HG03439 (cell line): ENCODE measurements at regions not wholly inside any gene's neighbourhood (a gene's known extent, or its start where the extent isn't known, plus 50 kb on each side); places are given as distances from the start of the nearest gene placed in this dataset.

Experiments
- ATAC-seq: cut with Tn5 transposase; IDR thresholded peaks from one replicate; pipeline ENCODE4 v1.9.1; 2021; ENCODE audit warnings: mild to moderate bottlenecking, moderate library complexity; ENCODE audit not compliant: unreplicated experiment

- no peak for ATAC-seq
Measured at GRCh38 chr3:27593173-27593572, 109.0 kb upstream of the SLC4A7 start.

DNA sequence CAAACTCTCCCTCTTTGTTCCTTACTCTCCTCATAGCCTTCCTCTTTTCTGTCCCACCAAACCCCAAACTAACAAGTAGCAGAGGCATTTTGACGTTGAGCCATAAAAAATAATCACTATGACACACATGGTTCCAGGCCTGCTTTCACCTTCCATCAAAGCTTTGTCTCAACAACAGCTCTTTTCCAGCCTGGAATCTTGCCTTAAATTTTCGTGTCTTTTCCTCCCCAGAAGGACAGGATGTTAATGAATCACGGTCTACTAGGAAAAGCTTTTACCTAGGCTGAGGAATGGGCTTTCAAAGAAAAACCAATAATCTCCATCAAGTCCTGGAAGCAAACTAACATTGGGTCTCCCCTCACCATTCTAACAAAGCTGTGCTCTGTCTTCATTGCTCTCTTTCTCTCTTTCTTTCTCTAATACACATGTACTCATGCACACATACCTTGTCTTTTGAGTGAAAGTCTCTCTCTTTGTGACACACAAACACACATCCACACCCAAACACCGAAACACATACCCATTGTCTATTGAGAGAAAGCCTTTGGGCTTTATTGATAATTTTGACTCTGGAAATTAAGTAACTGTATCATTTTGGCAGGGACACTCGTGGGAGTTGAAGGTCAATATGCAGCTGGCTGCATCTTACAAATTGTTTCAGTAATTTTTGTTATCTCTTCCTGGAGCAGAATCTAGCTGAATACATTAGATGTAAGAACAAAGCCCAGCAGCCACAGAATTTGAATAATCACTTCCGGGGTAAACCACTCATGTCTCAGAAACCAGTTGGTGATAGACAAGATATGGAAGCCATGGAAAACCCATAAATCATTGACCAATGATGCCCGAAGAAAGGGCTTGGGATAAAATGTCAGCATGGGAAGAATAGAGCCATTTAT lies 107.4 kb upstream of the SLC4A7 start:
- ATAC-seq, result no peak

GRCh38 chr3:27590437-27591298 lies 106.5 kb upstream of the SLC4A7 start:
- ATAC-seq, result no peak

DNA sequence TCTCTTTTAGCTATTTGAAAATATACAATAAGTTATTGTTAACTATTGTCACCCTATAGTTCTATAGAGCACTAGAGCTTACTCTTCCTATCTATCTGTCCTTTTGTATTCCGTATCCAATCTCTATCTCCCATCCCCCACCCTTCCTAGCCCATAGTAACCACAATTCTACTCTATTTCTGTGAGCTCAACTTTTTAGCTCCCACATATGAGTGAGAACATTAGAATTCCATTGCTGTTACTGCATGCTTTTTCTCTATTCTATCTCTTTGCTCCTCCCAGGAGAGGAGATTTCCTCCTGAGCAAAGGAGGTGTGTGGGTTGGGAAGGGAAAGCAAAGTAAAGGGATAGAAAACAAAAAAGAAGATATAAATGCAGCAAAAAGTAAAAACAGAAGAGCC lies 105.6 kb upstream of the SLC4A7 start:
- no peak for ATAC-seq

GRCh38 chr3:27585429-27585828 lies 101.2 kb upstream of the SLC4A7 start:
- no peak for ATAC-seq

DNA sequence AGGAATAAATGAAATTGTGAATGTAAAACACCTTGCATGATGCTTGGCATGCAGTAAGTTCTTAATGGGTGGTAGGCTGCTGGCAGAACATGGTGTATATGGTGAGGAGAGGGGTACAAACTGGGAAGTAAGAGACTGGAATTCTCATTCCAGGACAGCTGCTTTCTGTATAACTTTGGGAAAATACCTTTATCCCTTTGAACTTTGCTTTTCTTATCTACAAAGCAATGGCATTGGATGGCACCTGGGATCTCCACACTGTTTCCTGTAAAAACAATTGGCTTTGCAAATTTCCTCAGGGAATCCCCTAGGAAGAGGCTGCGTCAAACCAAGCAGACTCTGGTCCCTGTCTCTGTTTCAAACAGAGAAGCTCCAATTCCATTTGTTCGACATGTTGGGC lies 100.7 kb upstream of the SLC4A7 start:
- no peak for ATAC-seq

- ATAC-seq, result no peak
Measured at GRCh38 chr3:27581852-27582251, 97.7 kb upstream of the SLC4A7 start.

- ATAC-seq, result no peak
Measured at GRCh38 chr3:27578032-27578431, 93.8 kb upstream of the SLC4A7 start.

DNA sequence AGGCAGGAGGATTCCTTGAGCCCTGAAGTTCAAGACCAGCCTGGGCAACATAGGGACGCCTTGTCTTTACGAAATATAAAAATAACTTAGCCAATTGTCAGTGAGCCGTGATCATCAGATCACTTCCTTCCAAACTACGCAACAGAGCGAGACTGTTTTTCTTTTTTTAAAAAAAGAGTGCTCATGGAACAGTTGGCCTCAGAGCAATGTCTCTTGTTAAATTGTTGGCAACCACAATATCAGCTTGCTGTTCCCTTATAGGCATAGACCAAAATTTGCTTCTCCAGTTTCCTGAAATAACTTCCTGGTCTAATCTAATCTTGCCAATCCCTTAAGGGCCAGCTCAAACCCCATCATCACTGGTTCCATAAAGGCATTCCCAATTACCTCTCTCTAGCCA lies 93.3 kb upstream of the SLC4A7 start:
- ATAC-seq, result no peak

DNA sequence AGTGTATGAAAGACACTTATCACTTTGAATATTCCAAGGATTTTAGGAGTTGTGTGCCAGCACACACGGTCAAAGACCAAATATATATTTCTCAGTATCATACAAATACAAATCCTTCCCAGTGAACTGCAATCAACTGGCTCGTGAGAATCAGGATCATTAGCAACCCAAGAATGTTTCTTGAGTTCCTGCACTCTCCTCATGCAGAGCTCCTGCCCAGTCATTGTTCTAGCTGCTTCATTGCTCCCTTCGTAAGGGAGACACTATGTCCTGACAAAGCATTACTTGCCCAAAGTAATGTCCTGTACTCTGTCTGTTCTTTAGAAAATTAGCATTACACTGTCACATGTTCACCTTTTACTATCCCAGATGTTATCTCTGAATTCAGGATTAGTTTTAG lies 92.0 kb upstream of the SLC4A7 start:
- ATAC-seq, result no peak

- ATAC-seq, result no peak
Measured at GRCh38 chr3:27575499-27575898, 91.3 kb upstream of the SLC4A7 start.

GRCh38 chr3:27574438-27574795 lies 90.2 kb upstream of the SLC4A7 start:
- no peak for ATAC-seq

DNA sequence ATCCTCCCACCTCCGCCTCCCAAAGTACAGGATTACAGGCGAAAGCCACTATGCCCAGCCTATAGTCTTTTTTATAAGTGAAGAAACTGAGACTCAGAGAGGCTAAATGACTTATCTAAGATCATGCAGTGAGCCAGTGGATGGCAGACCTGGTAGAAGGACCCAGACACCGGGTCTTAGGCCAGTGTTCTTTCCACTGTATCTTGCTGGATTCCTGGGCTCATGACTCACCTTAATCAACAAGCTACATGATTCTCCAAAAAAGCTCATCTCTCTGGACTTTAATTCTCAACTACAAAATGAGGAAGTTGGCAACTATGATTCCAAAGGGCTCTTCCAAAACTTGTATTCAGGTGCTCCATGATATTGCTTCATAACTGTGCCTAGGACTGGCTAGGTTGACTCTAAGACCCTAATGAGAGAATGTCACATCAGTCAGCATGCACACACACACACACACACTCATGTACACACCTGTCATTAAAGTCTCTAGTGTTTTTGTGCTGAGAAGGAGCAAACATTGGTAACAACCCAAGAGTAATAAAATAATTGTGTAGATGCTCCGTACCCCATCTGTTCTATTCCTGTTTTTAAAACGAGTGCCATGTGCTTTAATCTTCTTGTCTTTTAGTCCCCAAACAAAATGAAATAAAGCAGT lies 89.7 kb upstream of the SLC4A7 start:
- no peak for ATAC-seq

- no peak for ATAC-seq
Measured at GRCh38 chr3:27573138-27573537, 89.0 kb upstream of the SLC4A7 start.

DNA sequence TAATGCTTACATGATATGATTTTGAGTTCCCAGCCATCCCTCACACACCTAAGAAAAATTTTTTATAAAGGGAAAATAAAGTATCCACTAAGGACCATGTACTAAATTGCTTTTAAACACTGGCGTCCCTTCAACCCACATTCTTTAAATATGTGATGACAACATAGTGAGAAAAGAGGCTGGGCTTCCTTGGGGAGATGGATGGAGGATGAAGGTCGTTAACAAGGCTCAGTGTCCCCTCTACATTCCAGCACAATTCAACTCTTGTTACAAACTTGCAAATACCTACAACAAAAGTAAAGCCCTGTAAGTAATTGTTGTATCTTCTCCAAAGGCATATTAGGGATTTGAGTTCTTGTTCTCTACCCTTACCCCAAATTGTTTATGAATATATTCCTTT lies 87.2 kb upstream of the SLC4A7 start:
- ATAC-seq, result no peak

DNA sequence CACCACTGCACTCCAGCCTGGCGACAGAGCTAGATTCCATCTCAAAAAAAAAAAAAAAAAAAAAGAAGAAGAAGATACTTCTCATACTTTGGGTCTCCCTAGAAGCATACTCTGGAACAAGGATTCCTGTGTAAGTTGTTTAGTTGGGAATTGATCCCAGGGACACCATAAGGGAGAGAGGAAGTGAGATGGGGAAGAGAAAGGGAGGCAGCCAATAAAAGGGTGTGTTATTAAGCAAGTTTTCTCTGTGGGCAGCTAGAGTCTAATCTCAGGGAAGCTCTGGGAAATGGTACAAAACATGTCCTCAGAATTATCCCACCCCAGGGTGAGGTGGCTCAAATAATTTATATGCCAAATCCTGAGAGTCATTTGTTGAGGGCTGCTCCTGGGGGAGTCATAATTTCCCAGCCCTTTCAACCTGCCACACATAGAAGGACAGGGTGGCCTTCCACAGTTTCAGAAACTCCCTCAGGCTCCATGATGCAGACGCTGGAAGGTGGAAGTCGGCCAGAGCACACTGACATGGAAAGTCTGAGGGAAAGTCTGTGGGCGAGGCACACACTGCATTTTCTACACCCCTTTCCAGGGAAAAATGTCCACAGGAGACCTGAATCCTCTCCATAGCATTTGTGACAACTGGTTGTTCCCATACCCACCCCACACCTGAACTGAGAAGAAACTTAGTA lies 86.4 kb upstream of the SLC4A7 start:
- no peak for ATAC-seq

DNA sequence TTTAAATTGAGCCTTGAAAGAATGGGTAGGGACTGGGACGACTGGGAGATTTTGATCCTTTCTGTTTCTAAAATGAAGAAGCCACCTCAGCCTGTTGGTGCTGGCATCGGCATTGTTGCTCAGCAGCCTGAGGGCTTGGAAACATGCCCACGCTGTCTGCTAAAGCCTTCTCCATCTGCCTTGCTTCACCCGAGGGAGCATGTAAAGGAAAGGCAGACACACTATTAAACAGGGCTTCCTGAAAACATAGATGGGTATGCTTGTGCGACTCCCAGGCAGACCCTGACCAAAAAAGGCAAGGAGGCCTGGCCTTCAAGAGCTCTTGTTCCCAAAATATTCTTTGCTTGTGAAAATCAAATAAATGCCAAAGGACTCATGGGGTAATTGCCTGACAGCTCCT lies 84.2 kb upstream of the SLC4A7 start:
- no peak for ATAC-seq

DNA sequence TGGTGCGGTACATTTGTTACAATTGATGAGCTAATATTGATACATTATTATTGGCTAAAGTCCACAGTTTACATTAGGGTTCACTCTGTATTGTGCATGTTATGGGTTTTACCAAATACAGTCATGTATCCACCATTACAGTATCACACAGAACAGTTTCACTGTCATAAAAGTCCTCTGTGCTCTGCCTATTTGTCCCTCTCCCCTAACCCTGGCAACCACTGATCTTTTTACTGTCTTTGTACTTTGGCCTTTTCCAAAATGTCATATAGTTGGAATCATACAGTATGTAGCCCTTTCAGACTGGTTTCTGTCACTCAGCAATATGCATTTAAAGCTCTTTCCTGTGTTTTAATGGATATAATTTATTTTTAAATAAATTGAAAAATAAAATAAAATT lies 83.1 kb upstream of the SLC4A7 start:
- no peak for ATAC-seq

DNA sequence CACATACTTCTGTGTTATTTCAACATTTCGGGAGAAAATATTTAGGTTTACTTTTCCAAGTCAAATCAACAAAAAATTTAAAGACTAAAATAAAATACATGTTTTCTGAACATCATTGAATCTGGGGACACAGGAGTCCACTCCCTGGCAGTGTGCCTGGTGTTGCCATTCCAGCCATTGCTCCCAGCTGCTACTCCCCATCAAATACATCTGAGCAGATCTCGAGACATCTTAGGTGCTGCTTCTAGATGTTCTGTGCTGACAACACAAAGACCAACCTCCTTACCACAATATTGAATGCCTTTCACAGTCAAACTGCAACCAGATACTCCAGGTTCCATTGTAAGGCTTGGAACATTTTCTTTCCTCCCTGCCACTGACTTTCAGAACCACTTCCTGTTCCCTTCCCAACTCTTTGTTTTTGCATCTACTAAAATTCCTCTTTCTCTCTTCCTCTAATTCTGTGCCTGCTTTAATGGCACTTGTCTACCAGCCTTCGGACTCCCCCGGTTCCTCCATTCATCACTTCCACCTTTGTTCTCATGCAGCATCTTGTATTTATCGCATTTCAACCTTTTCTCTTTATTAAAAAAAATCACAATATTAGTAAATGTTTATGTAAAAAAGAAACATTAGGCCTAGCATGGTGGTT lies 81.1 kb upstream of the SLC4A7 start:
- no peak for ATAC-seq

DNA sequence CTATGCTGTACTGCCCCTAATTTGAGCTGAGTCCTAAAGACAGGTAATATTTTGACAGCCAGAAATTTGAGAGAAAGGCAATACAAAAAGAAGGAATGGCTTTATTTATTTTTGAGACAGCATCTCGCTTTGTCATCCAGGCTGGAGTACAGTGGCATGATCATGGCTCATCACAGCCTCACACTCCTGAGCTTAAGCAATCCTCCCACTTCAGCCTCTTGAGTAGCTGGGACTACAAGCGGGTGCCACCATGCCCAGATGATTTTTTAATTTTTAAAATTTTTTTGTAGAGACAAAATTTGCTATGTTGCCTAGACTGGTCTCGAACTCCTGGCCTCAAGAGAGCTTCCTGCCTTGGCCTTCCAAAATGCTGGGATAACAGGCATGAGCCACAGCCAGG lies 77.4 kb upstream of the SLC4A7 start:
- ATAC-seq, result no peak
